ENCODE measurements at regions not wholly inside any gene's neighbourhood (a gene's known extent, or its start where the extent isn't known, plus 50 kb on each side); places are given as distances from the start of the nearest gene placed in this dataset.

DNA sequence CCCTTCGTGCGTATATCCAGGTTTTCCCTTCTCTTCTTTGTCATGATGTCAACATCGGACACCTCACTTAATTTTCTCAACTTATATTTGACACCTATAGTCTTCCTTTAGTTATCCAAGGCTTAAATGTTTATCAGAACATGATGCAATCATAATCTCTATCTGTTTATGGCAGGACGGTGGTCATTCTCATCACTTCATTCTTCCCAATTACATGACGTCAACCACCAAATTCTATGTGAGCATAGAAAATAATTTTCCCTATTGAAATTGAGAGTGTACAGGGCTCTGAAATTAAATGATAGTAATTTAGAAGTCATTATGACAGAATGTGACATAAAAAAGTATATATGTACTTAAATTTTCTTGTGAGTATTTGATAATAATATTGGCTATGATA lies 345.4 kb downstream of the CDH9 start:
- TF ChIP-seq ZNF274 (IDR thresholded peaks at IDR 0.05; ENCODE audit: low read depth, low read length): no peak
- TF ChIP-seq YY1 (IDR thresholded peaks at IDR 0.05; ENCODE audit: insufficient read depth, insufficient read length): no peak
- TF ChIP-seq SUZ12 (IDR thresholded peaks at IDR 0.05; ENCODE audit: extremely low read depth, insufficient read depth, insufficient read length): no peak

Measured in NT2/D1 (cell line).